SKM-1 (cell line): ENCODE measurements at regions not wholly inside any gene's neighbourhood (a gene's known extent, or its start where the extent isn't known, plus 50 kb on each side); places are given as distances from the start of the nearest gene placed in this dataset.
"Not testable (repeated sequence)": the region's sequence is repeated elsewhere in the genome, so short reads cannot be mapped to it uniquely, and the experiment has no call there.

Experiments used
- DNase-seq: peaks from one replicate; lab custom pipeline; 2025; ENCODE audit not compliant: unreplicated experiment; lab: John Stamatoyannopoulos, UW

DNA sequence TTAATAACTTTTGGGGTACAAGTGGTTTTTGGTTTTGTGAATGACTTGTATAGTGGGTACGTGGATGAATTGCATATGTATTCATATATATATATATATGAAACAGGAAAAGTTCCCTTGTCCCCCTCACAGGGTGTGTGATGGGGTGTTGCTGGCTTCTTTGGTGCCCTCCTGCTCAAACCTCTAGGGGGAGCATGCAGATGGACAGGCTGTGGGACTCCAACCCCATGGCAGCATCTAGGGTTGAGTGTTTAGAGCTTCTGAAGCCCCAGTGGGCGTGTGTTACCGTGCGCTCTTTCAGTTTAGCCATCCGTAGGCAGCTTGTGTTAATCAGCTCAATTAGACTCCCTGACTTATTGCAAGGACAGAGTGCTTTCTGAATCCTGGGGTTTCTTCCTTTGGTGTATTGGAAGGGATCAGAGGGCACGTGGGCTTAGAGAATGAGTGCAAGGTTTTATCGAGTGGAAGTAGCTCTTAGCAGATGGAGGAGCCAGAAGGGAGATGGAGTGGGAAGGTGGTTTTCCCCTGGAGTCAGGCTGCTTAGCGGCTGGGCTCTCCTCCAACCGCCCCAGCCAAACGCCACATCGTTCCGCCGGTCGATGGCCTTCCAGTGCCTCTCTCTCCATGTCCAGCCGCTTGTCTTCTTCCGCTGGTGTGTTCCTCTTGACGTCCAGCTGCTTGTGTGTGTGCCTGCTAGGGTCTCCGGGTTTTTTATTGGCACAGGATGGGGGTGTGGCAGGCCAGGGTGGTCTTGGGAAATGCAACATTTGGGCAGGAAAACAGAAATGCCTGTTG lies 674.4 kb upstream of the LCORL start:
- DNase-seq: no peak

GRCh38 chr4:18691431-18692200 lies 670.1 kb upstream of the LCORL start:
- DNase-seq: no peak

DNA sequence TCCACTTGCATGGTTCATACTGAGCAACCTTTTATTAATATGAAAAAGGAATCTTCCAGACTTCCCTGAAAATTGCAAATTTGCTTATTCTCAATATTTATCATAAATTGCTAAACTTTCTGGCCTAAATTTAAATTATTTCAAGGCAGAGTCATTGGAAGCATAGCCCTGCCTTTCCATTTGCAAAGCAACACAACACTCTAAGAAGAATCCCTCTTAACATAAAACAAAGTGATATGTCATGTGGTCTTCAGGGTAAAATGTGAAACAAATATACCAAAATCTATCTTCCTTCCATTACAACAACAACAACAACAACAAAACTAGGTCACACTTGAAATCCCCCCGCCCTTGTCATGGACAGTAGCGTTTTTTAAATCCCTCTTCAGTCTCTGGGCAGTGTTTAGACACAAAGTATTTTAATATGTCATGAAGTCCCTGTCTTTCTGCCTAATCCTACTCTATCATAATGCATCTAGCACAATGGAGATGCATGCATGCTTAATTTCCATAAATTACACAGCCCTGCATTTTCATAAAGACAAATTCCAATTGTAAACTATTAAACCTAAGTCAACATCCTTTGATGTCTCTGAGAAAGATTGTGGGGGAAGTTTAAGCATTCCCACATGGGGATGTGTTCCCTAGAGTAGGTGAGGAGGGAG lies 668.9 kb upstream of the LCORL start:
- no peak for DNase-seq

DNA sequence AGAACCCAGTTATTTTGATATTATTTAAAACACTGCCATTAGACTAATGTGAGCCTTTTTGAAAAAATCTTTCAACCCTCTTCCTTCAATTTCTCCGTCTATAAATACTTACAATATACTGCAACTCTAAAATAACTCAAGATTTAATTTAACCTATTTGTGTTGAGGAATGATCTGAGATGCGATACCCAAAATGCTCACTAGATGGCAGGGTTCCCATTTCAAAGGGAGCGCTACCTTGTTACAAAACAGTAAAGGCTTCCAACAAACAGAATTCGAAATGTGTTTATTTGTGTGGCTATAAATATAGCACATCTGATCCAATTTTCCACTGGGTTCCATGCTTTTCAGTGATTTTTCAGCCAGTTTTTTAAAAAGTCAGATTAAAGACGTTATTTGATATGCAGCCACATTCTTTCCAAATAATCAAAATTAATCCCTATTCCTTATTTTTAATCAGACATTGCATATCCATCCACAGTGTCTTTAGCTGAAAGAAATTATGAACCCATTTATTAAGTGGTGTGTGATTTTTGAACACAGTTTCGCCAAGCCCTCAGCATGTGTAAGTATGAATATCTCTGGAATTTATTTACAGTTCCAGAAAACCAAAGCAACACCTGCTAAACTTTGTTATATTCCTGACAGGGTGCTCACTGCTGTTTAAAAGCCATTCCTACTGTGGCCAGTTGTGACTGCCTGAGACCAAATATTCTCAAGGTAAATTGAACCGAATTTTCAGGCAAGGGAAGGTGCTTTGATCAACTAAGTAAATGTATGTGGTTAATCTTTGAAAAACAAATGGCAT lies 668.0 kb upstream of the LCORL start:
- peak; percentile 10 for DNase-seq

GRCh38 chr4:18688351-18688750 lies 666.8 kb upstream of the LCORL start:
- DNase-seq: not testable (repeated sequence)

GRCh38 chr4:18686338-18687037 lies 664.9 kb upstream of the LCORL start:
- DNase-seq: no peak

DNA sequence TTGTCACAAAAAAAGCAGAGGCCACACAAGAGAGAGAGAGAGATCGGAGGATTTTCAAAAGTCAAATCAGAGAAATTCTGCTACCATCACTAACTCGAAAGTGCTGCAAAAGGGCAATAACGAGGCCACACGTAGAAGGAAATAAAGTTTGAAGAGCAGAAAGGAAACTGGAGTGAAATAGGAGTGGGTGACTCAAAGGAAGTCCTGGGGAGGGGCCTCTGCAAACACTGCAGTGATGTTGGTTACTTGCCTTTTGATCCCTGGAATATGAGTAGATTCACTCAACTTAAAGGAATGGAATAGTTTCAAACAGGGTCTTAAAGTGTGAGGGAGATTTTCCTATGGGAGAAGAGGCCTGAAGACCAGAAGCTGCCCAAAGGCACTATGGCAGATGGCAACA lies 663.4 kb upstream of the LCORL start:
- no peak for DNase-seq

- no peak for DNase-seq
These were observed 655.0 kb upstream of the LCORL start for GRCh38 chr4:18676526-18676915.

GRCh38 chr4:18675586-18676525 lies 654.3 kb upstream of the LCORL start:
- DNase-seq: no peak

GRCh38 chr4:18670034-18670433 lies 648.5 kb upstream of the LCORL start:
- no peak for DNase-seq

- no peak for DNase-seq
These were observed 647.8 kb upstream of the LCORL start for GRCh38 chr4:18669390-18669789.

DNA sequence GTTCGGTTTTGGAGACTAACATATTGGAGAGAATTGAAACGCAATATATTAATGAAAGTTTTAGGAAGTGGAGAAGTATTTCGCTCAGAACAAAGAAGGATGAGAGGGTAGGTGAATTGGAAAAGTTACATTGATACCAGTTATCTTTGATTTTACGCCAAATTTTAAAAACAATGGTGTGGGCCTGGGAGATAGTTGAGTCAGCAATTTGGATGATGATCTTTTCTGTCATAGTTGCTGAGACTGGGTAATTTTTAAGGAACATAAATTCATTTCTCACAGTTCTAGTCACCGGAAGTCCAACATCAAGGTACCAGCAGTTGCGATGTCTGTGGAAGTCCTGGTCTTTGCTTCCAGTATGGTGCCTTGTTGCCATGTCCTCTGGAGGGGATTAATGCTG lies 644.8 kb upstream of the LCORL start:
- no peak for DNase-seq

GRCh38 chr4:18664171-18664570 lies 642.6 kb upstream of the LCORL start:
- no peak for DNase-seq

- DNase-seq: no peak
These were observed 623.8 kb upstream of the LCORL start for GRCh38 chr4:18645351-18645750.

- DNase-seq: no peak
These were observed 619.8 kb upstream of the LCORL start for GRCh38 chr4:18641334-18641733.

GRCh38 chr4:18638031-18638430 lies 616.5 kb upstream of the LCORL start:
- DNase-seq: no peak

GRCh38 chr4:18636001-18636585 lies 614.5 kb upstream of the LCORL start:
- DNase-seq: no peak

DNA sequence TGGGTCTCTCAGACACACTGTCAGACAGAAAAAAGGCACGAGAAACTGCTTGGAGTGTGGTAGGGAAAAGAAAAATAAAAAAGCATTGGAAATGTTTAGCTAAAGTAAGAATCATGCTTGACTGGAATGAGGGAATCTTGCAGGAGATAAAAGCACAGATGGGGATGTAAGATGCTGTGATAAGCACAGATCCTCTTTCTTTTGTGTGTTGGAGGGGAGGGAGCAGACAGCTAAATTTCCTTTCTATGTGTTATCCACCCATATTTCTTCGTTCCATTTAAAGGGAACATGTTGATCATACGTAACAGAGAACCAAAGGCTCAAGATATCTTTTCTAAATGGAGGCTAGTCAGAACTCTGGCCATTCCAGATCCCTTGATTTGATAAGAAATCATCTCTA lies 614.0 kb upstream of the LCORL start:
- DNase-seq: no peak

GRCh38 chr4:18631586-18631985 lies 610.0 kb upstream of the LCORL start:
- DNase-seq: no peak
